Stimulated activated CD4-positive, alpha-beta T cell treated with anti-CD3 and anti-CD28 coated beads, TNF-alpha, amount 100 ng/mL, for 24 hours (primary cell): ENCODE measurements at regions not wholly inside any gene's neighbourhood (a gene's known extent, or its start where the extent isn't known, plus 50 kb on each side); places are given as distances from the start of the nearest gene placed in this dataset.
A peak's percentile ranks its signal among the peaks of the same experiment; 100 is the strongest.

Experiments
- DNase-seq, 3 experiments: peaks; one replicate each; pipeline ENCODE4 v3.0.0-alpha.2; 2020; ENCODE audit warnings: low read depth in 3 of 3

- DNase-seq = no peak
Measured at GRCh38 chr7:45235905-45236304, 78.3 kb downstream of the RAMP3 start.

GRCh38 chr7:45236666-45237065 is 79.1 kb downstream of the RAMP3 start:
- no peak for DNase-seq

- DNase-seq = no peak
Measured at GRCh38 chr7:45237788-45238461, 80.3 kb downstream of the RAMP3 start.

GRCh38 chr7:45238806-45239205 is 81.2 kb downstream of the RAMP3 start:
- DNase-seq = no peak

- DNase-seq = no peak
Measured at GRCh38 chr7:45239486-45239885, 81.9 kb downstream of the RAMP3 start.

GRCh38 chr7:45240273-45240771 is 82.7 kb downstream of the RAMP3 start:
- no peak for DNase-seq

GRCh38 chr7:45240926-45241325 is 83.3 kb downstream of the RAMP3 start:
- DNase-seq = no peak

- DNase-seq = no peak
Measured at GRCh38 chr7:45241339-45242109, 83.9 kb downstream of the RAMP3 start.

- DNase-seq = no peak
Measured at GRCh38 chr7:45242261-45242660, 84.7 kb downstream of the RAMP3 start.

GRCh38 chr7:45242698-45243097 is 85.1 kb downstream of the RAMP3 start:
- DNase-seq = no peak

- no peak for DNase-seq
Measured at GRCh38 chr7:45244981-45245380, 87.4 kb downstream of the RAMP3 start.

- no peak for DNase-seq
Measured at GRCh38 chr7:45246339-45246738, 88.7 kb downstream of the RAMP3 start.

- DNase-seq = no peak
Measured at GRCh38 chr7:45252248-45252647, 94.7 kb downstream of the RAMP3 start.

- no peak for DNase-seq
Measured at GRCh38 chr7:45252857-45253256, 95.3 kb downstream of the RAMP3 start.

- no peak for DNase-seq
Measured at GRCh38 chr7:45253368-45253767, 95.8 kb downstream of the RAMP3 start.

- DNase-seq = no peak
Measured at GRCh38 chr7:45255187-45255586, 97.6 kb downstream of the RAMP3 start.

- DNase-seq = no peak
Measured at GRCh38 chr7:45256309-45256708, 98.7 kb downstream of the RAMP3 start.

GRCh38 chr7:45256775-45257174 is 99.2 kb downstream of the RAMP3 start:
- DNase-seq = no peak

GRCh38 chr7:45257284-45257683 is 99.7 kb downstream of the RAMP3 start:
- no peak for DNase-seq

GRCh38 chr7:45258533-45259226 is 101.1 kb downstream of the RAMP3 start:
- DNase-seq = no peak

GRCh38 chr7:45259227-45259596 is 101.6 kb downstream of the RAMP3 start:
- DNase-seq = no peak

- DNase-seq = peak; percentile 54 to 73 (median 58)
Measured at GRCh38 chr7:45259966-45260646, 102.5 kb downstream of the RAMP3 start.
